ENCODE measurements at regions not wholly inside any gene's neighbourhood (a gene's known extent, or its start where the extent isn't known, plus 50 kb on each side); places are given as distances from the start of the nearest gene placed in this dataset.

DNA sequence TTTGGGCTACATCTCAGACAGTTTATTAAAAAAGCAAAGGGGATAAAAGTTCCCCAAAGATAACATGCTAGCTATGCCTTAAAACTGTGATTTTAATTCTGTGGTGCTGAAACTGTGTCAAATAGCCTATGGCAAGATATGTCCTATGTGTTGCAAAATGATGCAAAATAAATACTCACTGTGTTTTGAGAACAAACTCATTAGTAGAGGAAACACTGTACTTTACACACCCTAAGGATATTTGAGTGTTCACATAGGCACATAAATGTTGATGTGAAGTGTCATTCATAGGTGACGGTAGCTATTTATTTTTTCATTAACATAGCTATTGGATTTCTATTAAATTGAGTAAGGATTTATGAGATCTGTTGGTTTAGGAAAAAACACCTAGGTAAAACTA is 351.9 kb downstream of the FAT4 start:
- DNase-seq = no peak
- no peaks in the 10 kb centered on the region for H3K79me2 ChIP-seq (ENCODE audit: control insufficient read depth, insufficient read depth, low read length)
- Mint-ChIP-seq H3K4me3 (no peak overlapping the region), H3K4me1 (no peaks in the 10 kb centered on the region), H3K9me3 (ENCODE audit: insufficient read depth) (no peaks in the 10 kb centered on the region), H3K27ac (no peak overlapping the region), H3K27me3 (no peaks in the 10 kb centered on the region)
- no peak overlapping the region for H3K9ac ChIP-seq (ENCODE audit: low read length)
- no peak overlapping the region for H2AFZ ChIP-seq (ENCODE audit: insufficient read depth, low read depth, low read length, poor library complexity, severe bottlenecking)
- no peaks in the 10 kb centered on the region for H4K20me1 ChIP-seq (ENCODE audit: control insufficient read depth, insufficient read depth, low read length, poor library complexity, severe bottlenecking)
- ChIA-PET CTCF (no interaction called here), POLR2A (no interaction called here)
- no peak overlapping the region for H3K27ac ChIP-seq (ENCODE audit: low read length in 2 of 2)
- no peak overlapping the region for H3K4me3 ChIP-seq (ENCODE audit: control extremely low read depth in 1 of 5, extremely low read depth in 1 of 5, insufficient read depth in 1 of 5, low read depth in 2 of 5, low read length in 4 of 5)
- no peaks in the 10 kb centered on the region for H3K27me3 ChIP-seq (replicated peaks in 1 of 4; ENCODE audit: control extremely low read depth in 1 of 4, control insufficient read depth in 3 of 4, insufficient read depth in 4 of 4, low read length in 3 of 4)
- WGBS (ENCODE audit: insufficient coverage) = no CpG with 5 or more reads among the region's 1 CpG
- H3K9me3 ChIP-seq (ENCODE audit: control extremely low read depth in 1 of 3, control insufficient read depth in 2 of 3, insufficient read depth in 1 of 3, low read length in 2 of 3) = no peaks in the 10 kb centered on the region
- no peaks in the 10 kb centered on the region for H3K4me1 ChIP-seq (ENCODE audit: control insufficient read depth in 2 of 2, insufficient read depth in 2 of 2, low read length in 2 of 2)
- H3K36me3 ChIP-seq (replicated peaks in 1 of 2; ENCODE audit: control extremely low read depth in 1 of 2, control insufficient read depth in 1 of 2, extremely low read depth in 1 of 2, insufficient read depth in 2 of 2, low read length in 1 of 2) = no peaks in the 10 kb centered on the region
- TF ChIP-seq, protein P1, sequence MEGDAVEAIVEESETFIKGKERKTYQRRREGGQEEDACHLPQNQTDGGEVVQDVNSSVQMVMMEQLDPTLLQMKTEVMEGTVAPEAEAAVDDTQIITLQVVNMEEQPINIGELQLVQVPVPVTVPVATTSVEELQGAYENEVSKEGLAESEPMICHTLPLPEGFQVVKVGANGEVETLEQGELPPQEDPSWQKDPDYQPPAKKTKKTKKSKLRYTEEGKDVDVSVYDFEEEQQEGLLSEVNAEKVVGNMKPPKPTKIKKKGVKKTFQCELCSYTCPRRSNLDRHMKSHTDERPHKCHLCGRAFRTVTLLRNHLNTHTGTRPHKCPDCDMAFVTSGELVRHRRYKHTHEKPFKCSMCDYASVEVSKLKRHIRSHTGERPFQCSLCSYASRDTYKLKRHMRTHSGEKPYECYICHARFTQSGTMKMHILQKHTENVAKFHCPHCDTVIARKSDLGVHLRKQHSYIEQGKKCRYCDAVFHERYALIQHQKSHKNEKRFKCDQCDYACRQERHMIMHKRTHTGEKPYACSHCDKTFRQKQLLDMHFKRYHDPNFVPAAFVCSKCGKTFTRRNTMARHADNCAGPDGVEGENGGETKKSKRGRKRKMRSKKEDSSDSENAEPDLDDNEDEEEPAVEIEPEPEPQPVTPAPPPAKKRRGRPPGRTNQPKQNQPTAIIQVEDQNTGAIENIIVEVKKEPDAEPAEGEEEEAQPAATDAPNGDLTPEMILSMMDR (IDR thresholded peaks at IDR 0.05) = no peak
- no peak for TF ChIP-seq EZH2 (IDR thresholded peaks at IDR 0.05; ENCODE audit: borderline replicate concordance, insufficient read depth, low read depth, low read length, poor library complexity, severe bottlenecking)
- H3K4me2 ChIP-seq (replicated peaks; ENCODE audit: low read depth, low read length, poor library complexity, severe bottlenecking) = no peak overlapping the region
- no peak for ATAC-seq (ENCODE audit: low read depth)
- intact Hi-C loops (cut with micrococcal nuclease) = no loop called here

DNA sequence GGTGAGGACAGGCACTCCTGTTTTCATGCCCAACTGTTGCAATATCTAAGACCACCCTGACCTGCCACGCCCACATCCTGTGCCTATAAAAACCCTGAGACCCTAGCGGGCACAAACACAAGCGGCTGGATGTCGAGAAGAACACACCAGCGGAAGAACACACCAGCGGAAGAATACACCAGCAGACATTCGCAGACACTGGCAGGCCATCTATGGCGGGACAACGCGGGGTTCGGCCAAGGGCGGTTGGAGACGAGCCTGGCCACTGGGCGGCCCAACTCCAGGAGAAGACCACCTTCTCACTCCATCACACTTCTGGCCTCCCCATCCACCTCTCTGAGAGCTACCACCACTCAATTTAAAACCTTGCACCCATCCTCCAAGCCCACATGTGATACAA is 361.4 kb downstream of the FAT4 start:
- ATAC-seq (ENCODE audit: low read depth) (no peak), DNase-seq (no peak)
- H4K20me1 ChIP-seq (ENCODE audit: control insufficient read depth, insufficient read depth, low read length, poor library complexity, severe bottlenecking) = no peaks in the 10 kb centered on the region
- H3K27ac ChIP-seq (ENCODE audit: low read length in 2 of 2) = no peak overlapping the region
- 96% methylated on average over 14 of the region's 14 CpGs for WGBS (ENCODE audit: insufficient coverage)
- no peaks in the 10 kb centered on the region for H3K79me2 ChIP-seq (ENCODE audit: control insufficient read depth, insufficient read depth, low read length)
- no peak overlapping the region for H2AFZ ChIP-seq (ENCODE audit: insufficient read depth, low read depth, low read length, poor library complexity, severe bottlenecking)
- no peak overlapping the region for H3K4me2 ChIP-seq (replicated peaks; ENCODE audit: low read depth, low read length, poor library complexity, severe bottlenecking)
- H3K36me3 ChIP-seq (replicated peaks in 1 of 2; ENCODE audit: control extremely low read depth in 1 of 2, control insufficient read depth in 1 of 2, extremely low read depth in 1 of 2, insufficient read depth in 2 of 2, low read length in 1 of 2) = no peaks in the 10 kb centered on the region
- H3K9ac ChIP-seq (ENCODE audit: low read length) = no peak overlapping the region
- peaks cover 0 to 13% (median 0%) of the 10 kb centered on the region in 3 donors for H3K9me3 ChIP-seq (ENCODE audit: control extremely low read depth in 1 of 3, control insufficient read depth in 2 of 3, insufficient read depth in 1 of 3, low read length in 2 of 3)
- TF ChIP-seq, protein P1 (IDR thresholded peaks at IDR 0.05) = no peak
- no peak for TF ChIP-seq EZH2 (IDR thresholded peaks at IDR 0.05; ENCODE audit: borderline replicate concordance, insufficient read depth, low read depth, low read length, poor library complexity, severe bottlenecking)
- Mint-ChIP-seq H3K9me3 (ENCODE audit: insufficient read depth) (peaks cover 5% of the 10 kb centered on the region), H3K27ac (no peak overlapping the region), H3K4me3 (no peak overlapping the region), H3K4me1 (no peaks in the 10 kb centered on the region), H3K27me3 (no peaks in the 10 kb centered on the region)
- no peak overlapping the region for H3K4me3 ChIP-seq (ENCODE audit: control extremely low read depth in 1 of 5, extremely low read depth in 1 of 5, insufficient read depth in 1 of 5, low read depth in 2 of 5, low read length in 4 of 5)
- intact Hi-C loops (cut with micrococcal nuclease) = no loop called here
- ChIA-PET CTCF (no interaction called here), POLR2A (no interaction called here)
- H3K27me3 ChIP-seq (replicated peaks in 1 of 4; ENCODE audit: control extremely low read depth in 1 of 4, control insufficient read depth in 3 of 4, insufficient read depth in 4 of 4, low read length in 3 of 4) = no peaks in the 10 kb centered on the region
- H3K4me1 ChIP-seq (ENCODE audit: control insufficient read depth in 2 of 2, insufficient read depth in 2 of 2, low read length in 2 of 2) = no peaks in the 10 kb centered on the region

All from B cell (primary cell).